ENCODE measurements at regions not wholly inside any gene's neighbourhood (a gene's known extent, or its start where the extent isn't known, plus 50 kb on each side); places are given as distances from the start of the nearest gene placed in this dataset.
"Not testable (repeated sequence)": the region's sequence is repeated elsewhere in the genome, so short reads cannot be mapped to it uniquely, and the experiment has no call there.

DNA sequence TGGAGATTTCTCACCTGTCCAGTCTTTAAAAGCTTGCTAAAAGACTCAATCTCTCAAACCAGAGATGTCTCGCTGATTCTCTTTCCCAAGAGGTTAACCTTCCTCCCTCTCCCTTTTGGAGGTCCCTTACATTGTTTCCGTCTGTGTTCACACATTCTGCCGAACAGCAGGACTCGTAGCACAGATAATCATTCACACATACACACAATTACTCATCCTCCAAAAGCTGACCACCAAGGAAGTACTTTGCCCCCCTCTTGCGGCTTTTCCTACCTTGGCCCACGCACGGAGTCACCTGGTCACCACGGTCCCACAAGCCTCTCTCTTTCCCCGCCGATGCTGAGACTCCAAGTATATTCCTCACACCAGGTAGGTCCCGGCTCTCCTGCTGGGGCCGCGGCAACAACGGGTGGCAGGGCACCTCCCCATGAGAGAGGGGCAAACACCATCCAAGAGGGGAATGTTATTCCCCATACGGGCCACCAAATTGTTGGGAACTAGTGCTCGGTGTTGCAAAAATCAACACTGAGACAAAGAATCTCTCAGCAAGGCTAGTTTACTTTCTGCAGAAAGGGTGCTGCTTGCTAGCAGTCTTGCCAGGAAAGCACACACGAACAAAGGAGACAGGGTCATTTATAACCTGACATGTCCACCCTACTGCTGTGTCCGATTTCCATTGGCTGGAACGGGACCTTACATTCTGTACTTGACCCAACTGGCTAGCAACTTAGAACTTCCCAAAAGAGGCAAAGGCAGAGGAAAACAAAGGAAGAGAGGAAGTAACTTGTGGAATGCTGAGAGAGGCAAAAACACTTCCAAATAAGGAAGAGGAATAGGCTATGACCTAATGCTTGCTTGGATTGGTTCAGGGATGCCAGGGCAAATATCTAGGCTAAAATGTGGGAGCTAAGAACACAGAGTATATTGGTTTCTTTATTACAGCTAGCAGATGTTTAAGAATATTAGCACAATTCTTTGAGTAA is 102.1 kb upstream of the NECTIN3 start:
- DNase-seq = no peak

- DNase-seq = no peak
Measured at GRCh38 chr3:110971010-110971601, 100.5 kb upstream of the NECTIN3 start.

DNA sequence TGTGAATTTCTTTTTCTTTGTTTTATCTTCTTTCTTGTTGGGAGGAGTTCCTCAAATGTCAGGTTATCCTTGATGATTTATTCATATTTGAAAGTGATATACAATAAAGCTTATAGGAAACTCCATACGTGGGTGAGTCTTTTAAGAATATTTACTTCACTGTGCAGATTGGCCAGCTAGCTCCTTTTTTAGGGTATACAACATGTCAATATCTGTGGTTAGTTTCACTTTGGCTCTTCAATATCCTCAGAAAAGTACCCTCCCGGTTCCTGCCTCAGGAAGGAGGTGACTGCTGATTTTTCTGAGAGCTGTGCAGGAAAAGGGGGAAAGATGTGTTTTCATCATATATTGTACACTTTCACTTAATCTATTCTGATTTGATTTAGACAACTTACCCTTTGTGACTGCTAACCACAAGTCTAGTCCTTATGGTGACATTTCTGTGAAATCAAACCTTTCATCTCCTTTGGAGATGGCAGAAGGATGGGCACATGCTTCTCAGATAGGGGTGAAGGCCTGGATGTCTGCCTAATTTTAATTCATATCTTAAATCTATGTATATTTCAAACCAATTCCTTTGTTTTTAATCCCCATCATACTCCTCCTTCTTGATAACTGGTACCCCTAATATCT is 98.2 kb upstream of the NECTIN3 start:
- DNase-seq = no peak

GRCh38 chr3:110974902-110975301 is 96.7 kb upstream of the NECTIN3 start:
- no peak for DNase-seq

- no peak for DNase-seq
Measured at GRCh38 chr3:110984456-110985250, 87.0 kb upstream of the NECTIN3 start.

GRCh38 chr3:110989446-110989845 is 82.2 kb upstream of the NECTIN3 start:
- DNase-seq = no peak

- DNase-seq = no peak
Measured at GRCh38 chr3:110995461-110996231, 76.0 kb upstream of the NECTIN3 start.

DNA sequence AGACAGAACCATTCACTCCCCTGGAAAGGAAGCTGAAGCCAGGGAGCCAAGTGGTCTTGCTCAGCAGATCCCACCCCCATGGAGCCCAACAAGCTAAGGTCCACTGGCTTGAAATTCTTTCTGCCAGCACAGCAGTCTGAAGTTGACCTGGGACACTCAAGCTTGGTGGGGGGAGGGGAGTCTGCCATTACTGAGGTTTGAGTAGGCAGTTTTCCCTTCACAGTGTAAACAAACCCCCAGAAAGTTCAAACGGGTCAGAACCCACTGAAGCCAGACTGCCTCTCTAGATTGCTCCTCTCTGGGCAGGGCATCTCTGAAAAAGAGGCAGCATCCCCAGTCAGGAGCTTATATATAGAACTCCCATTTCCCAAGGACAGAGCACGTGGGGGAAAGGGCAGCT is 72.8 kb upstream of the NECTIN3 start:
- not testable (repeated sequence) for DNase-seq

DNA sequence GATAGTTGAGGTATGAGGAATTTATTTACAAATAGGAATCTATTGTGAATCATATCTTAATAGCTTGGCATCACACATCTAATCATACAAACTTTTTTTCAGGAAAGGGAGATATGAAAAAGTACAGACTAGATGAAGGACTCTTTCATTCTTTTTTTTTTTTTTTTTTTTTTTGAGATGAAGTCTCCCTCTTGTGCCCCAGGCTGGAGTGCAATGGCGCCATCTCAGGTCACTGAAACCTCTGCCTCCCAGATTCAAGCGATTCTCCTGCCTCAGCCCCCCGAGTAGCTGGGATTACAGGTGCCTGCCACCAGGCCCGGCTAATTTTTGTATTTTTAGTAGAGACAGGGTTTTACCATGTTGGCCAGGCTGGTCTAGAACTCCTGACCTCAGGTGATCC is 65.1 kb upstream of the NECTIN3 start:
- DNase-seq = not testable (repeated sequence)

DNA sequence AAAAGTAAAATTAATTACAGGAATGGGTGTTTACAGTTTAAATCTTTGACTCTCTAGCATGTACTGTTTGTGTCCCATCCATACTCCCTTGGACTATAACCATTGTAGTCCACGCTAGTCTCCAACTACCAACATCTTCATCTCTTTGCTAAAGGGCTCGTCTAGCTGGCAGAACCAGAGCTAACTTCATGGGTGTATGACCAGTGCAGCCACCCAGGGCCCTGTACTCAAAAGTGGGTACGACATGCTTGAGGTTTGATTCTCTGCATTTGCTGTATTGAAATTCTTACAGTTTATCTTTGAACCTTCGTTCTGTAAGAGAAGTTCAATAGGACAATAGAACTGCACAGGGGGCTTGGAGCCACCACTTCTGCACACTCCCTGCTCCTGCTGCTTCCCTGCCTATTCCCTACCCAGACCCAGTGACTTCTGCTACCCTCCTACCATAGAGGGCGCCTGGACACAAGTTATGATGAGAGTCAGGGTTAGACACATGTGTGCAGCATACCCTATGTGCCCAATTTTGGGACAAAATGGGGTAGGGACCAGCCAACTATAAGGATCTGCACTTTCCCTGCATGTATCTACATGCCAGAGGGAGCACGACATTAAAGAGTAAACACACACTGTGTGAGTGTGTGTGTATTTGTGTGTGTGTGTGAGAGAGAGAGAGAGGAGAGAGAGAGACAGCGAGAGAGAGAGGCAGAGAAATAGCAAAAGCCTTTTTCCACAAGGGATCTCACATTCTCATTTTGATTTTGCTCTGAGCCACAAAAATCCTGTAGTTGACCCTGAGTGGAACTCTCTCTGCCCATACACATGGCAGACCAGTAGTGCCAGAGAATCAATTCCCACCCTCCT is 59.0 kb upstream of the NECTIN3 start:
- no peak for DNase-seq
